ENCODE measurements at regions not wholly inside any gene's neighbourhood (a gene's known extent, or its start where the extent isn't known, plus 50 kb on each side); places are given as distances from the start of the nearest gene placed in this dataset.
A peak's percentile ranks its signal among the peaks of the same experiment; 100 is the strongest.

DNA sequence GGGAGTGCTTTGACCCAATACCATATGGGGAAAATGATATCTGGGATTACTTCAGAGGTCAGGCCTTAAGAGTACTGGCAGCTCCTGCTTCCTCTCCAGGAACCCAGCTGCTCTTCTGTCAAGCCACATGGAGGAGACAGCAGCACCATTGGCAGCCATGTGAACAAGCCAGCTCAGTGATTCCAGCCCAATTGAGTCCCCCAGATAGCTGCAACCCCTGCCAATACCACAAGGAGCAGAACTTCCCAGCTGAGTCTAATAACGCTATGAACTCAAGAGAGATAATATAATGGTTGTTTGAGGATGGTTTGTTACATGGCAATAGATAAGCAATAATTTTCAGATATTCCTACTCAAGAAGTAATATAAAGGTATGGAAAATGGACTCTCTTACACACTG lies 126.8 kb upstream of the CPNE4 start:
- TF ChIP-seq SMC3 (IDR thresholded peaks at IDR 0.05; ENCODE audit: low read depth, low read length) = no peak
- peak; percentile 12; the same call in 1 of the 2 replicates for TF ChIP-seq CTCF (IDR thresholded peaks at IDR 0.05)
- no peak for TF ChIP-seq MXI1 (IDR thresholded peaks at IDR 0.05; ENCODE audit: low read depth, low read length)
- TF ChIP-seq RCOR1 (IDR thresholded peaks at IDR 0.05; ENCODE audit: low read length) = no peak
- no peak for TF ChIP-seq EP300 (IDR thresholded peaks at IDR 0.05; ENCODE audit: borderline replicate concordance in 1 of 2, low read depth in 1 of 2, low read length in 1 of 2)
